ENCODE measurements at regions not wholly inside any gene's neighbourhood (a gene's known extent, or its start where the extent isn't known, plus 50 kb on each side); places are given as distances from the start of the nearest gene placed in this dataset.
A peak's percentile ranks its signal among the peaks of the same experiment; 100 is the strongest.

GRCh38 chr4:43244688-43245382 is 352.3 kb downstream of the GRXCR1 start:
- no peak for DNase-seq

DNA sequence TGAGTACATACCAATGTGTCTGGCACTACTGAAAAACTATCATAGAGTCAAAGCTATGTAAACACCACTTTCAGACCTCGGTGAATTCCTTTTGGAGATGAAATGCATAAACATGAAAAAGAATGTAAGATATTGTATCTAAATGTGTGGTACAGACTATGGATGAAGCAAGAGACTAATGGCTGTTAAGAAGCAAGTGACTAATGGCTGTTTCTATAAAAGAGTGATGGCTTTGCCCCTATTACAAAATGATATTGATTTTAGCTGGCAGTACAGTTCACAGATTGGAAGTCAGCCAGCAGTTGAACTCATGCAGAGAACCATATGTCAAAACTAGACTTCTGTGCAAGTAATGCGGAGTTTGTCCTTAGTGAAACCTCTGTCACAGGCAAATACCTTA is 359.3 kb downstream of the GRXCR1 start:
- peak in 1 of 2 experiments; percentile 5 for DNase-seq

DNA sequence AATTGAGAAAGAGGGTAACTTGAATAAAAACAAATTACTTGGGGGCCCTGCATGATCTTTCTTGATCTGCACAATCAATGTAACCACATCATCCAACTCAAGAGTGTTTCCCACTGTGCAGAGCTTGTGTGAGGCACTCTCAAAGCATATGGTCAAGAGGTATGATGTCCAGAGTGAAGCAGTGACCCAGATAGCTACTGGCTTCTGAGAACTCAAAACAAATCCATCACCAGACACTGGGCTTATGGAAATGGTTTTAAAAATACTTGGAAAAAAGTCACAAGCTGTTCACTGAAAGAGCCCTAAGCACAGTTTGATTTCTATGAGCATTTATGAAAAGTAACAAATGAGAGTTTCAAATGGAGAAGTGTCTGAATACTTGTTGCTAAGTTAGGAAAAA is 361.0 kb downstream of the GRXCR1 start:
- peak; percentile 85 to 88 for DNase-seq

- no peak for DNase-seq
These were observed 372.2 kb downstream of the GRXCR1 start for GRCh38 chr4:43264730-43265129.

DNA sequence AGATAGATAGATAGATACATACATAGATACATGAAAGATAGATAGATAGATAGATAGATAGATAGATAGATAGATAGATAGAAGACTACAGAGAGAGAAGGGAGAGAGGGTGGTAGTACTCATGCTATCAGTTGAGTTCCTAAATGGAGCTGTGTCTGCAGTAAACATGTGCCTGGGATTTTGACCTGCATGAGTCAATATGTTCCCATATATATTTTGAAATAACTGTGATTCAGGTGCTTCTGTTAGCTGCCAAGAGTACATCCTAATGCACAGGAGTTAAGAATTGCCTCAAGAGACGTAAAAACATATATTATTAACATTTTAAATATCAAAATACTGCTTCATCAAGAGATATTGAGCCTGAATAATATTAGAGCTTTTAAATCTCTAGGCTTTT is 379.4 kb downstream of the GRXCR1 start:
- no peak for DNase-seq

- no peak for DNase-seq
These were observed 381.9 kb downstream of the GRXCR1 start for GRCh38 chr4:43274376-43274775.

DNA sequence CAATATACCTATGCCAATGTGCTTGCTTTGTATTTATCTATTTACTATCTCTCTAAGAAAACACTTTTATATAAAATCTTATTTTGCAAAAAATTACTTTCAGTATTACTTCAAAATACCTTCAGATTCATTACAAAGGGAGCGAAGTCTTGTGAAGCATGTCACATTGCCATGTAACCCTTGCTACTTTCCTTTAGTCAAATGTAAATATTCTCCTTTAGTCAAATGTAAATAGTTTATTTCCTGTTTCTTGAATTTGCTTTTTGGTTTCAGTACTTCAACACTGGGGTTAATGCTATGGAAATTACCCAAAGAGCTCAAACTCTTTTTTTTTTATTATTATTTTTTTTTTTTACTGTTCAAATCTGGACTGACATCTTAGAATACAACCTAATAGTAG is 383.3 kb downstream of the GRXCR1 start:
- no peak for DNase-seq

DNA sequence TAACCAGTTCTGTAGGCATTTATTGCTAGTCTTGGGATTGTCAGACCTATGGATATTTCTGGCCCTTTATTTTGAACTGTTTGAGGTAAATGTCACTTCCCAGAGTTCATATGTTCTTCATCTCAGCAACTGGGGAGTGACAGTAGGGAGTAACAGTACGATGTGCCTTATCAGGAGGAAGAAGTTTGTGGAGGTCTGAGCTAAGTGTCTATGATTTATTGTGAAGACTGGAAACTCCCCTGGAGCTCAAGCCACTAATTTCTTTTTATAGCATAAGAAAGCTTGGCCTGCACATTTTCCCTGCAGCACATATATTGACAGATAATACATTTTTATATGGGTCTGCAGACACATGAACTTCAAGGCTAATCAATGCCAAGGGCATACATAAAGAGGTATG is 383.8 kb downstream of the GRXCR1 start:
- no peak for DNase-seq

DNA sequence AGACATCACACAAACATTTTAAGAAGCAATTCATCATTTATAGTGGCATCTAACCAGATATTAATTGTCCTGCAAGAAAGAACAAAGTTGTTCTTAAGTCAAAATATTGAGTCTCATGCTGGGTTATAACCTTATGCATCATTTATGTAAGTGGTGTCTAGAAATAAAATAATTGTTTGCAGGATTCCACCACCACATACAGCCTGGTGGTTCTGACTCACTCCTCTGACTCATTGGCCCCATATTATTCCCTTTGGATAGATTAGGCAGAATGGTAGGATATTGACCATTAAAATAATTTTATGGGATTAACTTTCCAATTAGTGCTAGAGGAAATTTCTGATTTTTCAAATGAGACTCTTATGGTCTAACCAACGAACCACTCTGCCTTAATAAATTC is 384.5 kb downstream of the GRXCR1 start:
- no peak for DNase-seq

DNA sequence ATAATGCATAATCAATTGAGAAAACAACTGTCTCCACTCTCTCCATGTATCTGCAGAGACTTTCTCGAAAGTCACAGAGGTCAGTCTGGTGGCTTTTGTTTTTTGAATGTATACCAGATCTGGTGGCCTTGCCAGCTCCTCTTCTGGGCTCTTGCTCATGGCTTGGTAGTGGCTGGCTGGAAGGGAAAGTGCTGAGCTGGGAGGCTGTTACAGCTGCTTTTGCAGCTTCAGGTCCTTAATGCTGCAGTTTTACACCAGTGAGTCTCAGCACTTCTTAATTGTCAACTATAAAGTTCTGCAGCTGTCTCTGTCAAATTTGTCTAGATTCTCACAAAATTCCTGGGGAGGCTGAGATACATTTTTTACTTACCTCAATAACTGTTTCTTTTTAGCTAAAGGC is 390.0 kb downstream of the GRXCR1 start:
- no peak for DNase-seq

- no peak for DNase-seq
These were observed 393.6 kb downstream of the GRXCR1 start for GRCh38 chr4:43286137-43286536.

- DNase-seq: no peak
These were observed 404.5 kb downstream of the GRXCR1 start for GRCh38 chr4:43296946-43297528.

DNA sequence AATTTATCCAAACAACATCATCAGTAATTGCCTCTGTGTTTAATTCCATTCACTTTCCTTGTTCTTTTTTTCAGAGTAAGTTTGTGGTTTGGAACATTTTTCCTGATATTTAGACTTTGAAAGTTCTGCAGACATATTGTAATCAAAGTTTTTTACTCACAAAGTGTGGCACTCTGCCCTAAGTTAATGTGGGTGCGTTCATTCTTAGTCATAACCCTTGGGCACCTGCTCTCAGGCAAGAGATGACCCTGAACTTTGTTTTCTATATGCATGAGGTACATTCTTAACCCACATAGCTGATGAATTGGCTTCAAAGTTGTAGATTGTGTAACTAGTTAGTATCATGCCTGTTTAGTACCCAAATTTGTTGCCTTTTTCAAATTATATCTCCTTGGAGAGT is 424.3 kb downstream of the GRXCR1 start:
- no peak for DNase-seq

DNA sequence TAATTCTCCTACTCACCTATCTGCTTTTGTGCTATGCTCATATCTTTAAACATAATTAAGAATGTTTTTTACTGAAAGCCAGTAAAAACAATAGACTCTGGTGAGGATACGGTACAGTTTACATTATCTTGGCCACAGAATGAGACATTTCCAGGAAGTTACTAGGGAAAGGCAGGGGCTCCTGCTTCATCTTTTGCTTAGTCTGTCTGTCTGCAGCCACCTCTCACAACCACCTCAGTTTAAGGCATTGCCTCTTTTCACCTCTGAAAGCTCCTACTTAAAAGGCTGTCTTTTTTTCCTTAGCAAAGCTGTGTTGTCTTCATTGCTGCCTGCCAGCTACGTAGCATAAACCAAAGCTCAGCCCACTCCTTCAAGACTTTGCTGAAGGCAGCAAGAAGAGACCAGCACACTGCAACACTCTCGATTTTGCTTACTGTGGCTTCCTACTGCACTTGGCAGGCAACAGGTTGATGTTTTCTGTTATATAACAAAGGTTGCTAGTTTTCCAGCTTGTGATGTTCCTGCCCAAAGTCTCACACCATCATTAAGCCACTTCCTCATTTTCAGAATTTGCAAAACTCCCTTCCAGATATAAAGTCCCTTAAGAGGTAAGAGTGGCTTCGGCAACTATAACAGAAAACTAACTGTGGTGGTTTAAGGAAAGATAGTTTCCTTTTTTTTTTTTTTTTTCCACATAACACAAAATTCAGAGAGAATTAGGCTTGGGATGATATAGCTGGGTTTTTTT is 432.9 kb downstream of the GRXCR1 start:
- DNase-seq: no peak

DNA sequence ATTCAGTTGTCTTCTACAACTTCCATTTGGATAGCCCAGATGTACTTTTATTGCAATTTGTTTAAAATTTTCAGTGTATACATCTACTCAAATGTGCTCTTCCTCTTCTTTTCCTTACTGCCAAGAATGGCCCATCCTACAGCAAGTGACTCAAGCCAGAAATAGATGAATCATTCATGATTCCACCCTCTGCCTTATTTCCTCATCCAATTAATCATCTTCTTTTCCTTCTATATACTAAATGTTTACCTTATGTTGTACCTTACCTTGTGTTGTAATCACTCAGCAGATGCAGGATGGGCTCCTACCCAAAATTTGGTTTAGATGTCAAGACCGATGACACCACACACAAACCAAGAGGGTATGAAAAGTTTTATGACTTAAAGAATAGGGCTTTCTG is 437.8 kb downstream of the GRXCR1 start:
- no peak for DNase-seq

- no peak for DNase-seq
These were observed 438.9 kb downstream of the GRXCR1 start for GRCh38 chr4:43331226-43332051.

GRCh38 chr4:43332052-43332425 is 439.5 kb downstream of the GRXCR1 start:
- DNase-seq: no peak

GRCh38 chr4:43337707-43338106 is 445.2 kb downstream of the GRXCR1 start:
- DNase-seq: no peak

DNA sequence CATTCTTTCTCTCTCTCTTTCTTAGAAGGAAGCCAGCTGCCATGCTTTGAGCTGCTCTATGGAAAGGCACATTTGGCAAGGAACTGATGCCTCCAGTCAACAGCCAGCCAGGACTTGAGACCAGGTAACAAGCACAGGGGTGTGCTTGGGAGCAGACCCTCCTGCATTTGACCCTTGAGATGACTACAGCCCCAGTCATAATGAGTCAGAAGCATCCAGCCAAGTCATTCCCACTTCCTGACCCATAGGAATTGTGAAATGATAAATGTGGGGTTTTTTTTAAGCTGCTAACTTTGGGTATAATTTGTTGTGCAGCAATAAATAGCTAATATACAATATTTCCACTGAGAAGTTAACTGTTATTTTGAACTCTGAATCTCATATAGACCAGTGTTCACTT is 446.9 kb downstream of the GRXCR1 start:
- no peak for DNase-seq

DNA sequence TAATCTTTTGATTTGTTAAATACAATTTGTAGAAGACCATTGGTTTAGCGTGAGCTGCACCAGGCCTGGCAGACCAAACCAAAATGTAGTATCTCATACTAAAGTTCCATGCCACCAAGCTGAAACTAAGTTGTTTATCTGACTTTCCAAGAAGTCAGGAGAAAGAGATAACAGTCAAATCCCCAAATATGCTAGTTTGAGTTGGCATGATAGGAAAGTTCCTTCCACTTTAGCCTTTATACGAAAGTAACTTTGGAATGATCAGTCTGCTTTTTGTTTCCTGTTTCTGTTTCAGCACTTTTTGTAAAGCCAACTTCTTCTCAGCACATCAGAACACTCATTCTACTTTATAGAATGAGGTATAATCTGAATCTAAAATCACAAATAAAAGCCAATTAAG is 449.2 kb downstream of the GRXCR1 start:
- no peak for DNase-seq

GRCh38 chr4:43343298-43343697 is 450.8 kb downstream of the GRXCR1 start:
- no peak for DNase-seq

- no peak for DNase-seq
These were observed 452.9 kb downstream of the GRXCR1 start for GRCh38 chr4:43345323-43345925.

DNA sequence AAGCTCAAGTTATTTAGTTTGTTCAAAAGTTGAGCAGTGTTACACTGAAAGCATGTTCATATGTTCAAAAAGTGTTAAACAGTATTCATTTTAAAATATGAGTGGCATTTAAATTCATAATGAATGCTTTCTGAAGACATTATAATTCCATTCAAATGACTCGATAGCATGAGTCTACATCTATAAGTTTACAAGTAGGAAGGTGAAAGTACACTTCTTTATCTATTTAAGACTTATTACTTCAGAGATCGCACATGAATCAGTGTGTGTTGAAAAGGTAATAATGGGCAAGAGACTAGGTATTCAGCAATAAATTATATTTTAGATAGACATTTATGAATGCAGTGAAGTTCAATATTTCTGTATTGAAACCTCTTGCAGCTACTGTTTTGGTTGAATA is 456.1 kb downstream of the GRXCR1 start:
- DNase-seq: no peak

Data from cerebellar nuclear complex (tissue), 1 donor.